ENCODE measurements at regions not wholly inside any gene's neighbourhood (a gene's known extent, or its start where the extent isn't known, plus 50 kb on each side); places are given as distances from the start of the nearest gene placed in this dataset.
A peak's percentile ranks its signal among the peaks of the same experiment; 100 is the strongest.

GRCh38 chr3:80275120-80275519 lies 507.3 kb upstream of the ROBO1 start:
- no peak for DNase-seq

- peak; percentile 46 to 49 for DNase-seq
Measured at GRCh38 chr3:80263260-80263659, 495.5 kb upstream of the ROBO1 start.

- no peak for DNase-seq
Measured at GRCh38 chr3:80261082-80261481, 493.3 kb upstream of the ROBO1 start.

- no peak for DNase-seq
Measured at GRCh38 chr3:80259736-80260135, 491.9 kb upstream of the ROBO1 start.

GRCh38 chr3:80252113-80252512 lies 484.3 kb upstream of the ROBO1 start:
- DNase-seq = no peak

GRCh38 chr3:80247766-80248165 lies 480.0 kb upstream of the ROBO1 start:
- no peak for DNase-seq

GRCh38 chr3:80244390-80244789 lies 476.6 kb upstream of the ROBO1 start:
- DNase-seq = no peak

GRCh38 chr3:80241791-80242190 lies 474.0 kb upstream of the ROBO1 start:
- no peak for DNase-seq

GRCh38 chr3:80239301-80239700 lies 471.5 kb upstream of the ROBO1 start:
- no peak for DNase-seq

- no peak for DNase-seq
Measured at GRCh38 chr3:80238606-80239005, 470.8 kb upstream of the ROBO1 start.

GRCh38 chr3:80238152-80238551 lies 470.4 kb upstream of the ROBO1 start:
- no peak for DNase-seq

- no peak for DNase-seq
Measured at GRCh38 chr3:80234706-80235105, 466.9 kb upstream of the ROBO1 start.

- no peak for DNase-seq
Measured at GRCh38 chr3:80233576-80233975, 465.8 kb upstream of the ROBO1 start.

GRCh38 chr3:80232760-80233159 lies 465.0 kb upstream of the ROBO1 start:
- DNase-seq = no peak

- DNase-seq = no peak
Measured at GRCh38 chr3:80230962-80231361, 463.2 kb upstream of the ROBO1 start.

- DNase-seq = no peak
Measured at GRCh38 chr3:80227216-80227615, 459.4 kb upstream of the ROBO1 start.

- no peak for DNase-seq
Measured at GRCh38 chr3:80215191-80215590, 447.4 kb upstream of the ROBO1 start.

GRCh38 chr3:80213086-80213485 lies 445.3 kb upstream of the ROBO1 start:
- DNase-seq = no peak

- no peak for DNase-seq
Measured at GRCh38 chr3:80192936-80193335, 425.1 kb upstream of the ROBO1 start.

GRCh38 chr3:80190051-80190450 lies 422.3 kb upstream of the ROBO1 start:
- DNase-seq = no peak

GRCh38 chr3:80187981-80188380 lies 420.2 kb upstream of the ROBO1 start:
- DNase-seq = no peak

- no peak for DNase-seq
Measured at GRCh38 chr3:80159990-80160506, 392.2 kb upstream of the ROBO1 start.

- DNase-seq = no peak
Measured at GRCh38 chr3:80158332-80158731, 390.5 kb upstream of the ROBO1 start.

GRCh38 chr3:80157546-80157945 lies 389.7 kb upstream of the ROBO1 start:
- no peak for DNase-seq

- no peak for DNase-seq
Measured at GRCh38 chr3:80152692-80153091, 384.9 kb upstream of the ROBO1 start.

- DNase-seq = no peak
Measured at GRCh38 chr3:80142714-80143113, 374.9 kb upstream of the ROBO1 start.

Data from Kasumi-1 (cell line).